ENCODE measurements at regions not wholly inside any gene's neighbourhood (a gene's known extent, or its start where the extent isn't known, plus 50 kb on each side); places are given as distances from the start of the nearest gene placed in this dataset.

GRCh38 chr3:159632128-159632527 is 356.5 kb upstream of the IL12A start:
- H3K9me3 Mint-ChIP-seq: no peaks in the 10 kb centered on the region
- TF ChIP-seq CTCF (IDR thresholded peaks at IDR 0.05): no peak
- no peak overlapping the region for H3K4me3 Mint-ChIP-seq
- intact Hi-C loops (cut with micrococcal nuclease): no loop called here
- no peak overlapping the region for H3K27ac Mint-ChIP-seq
- peaks cover 2% of the 10 kb centered on the region for H3K27me3 Mint-ChIP-seq
- ChIA-PET CTCF (no interaction called here), POLR2A (no interaction called here)
- no peaks in the 10 kb centered on the region for H3K36me3 Mint-ChIP-seq (ENCODE audit: low read depth)
- no peaks in the 10 kb centered on the region for H3K4me1 Mint-ChIP-seq (ENCODE audit: low read depth)
- DNase-seq (no peak), ATAC-seq (no peak)

- Mint-ChIP-seq H3K4me1 (ENCODE audit: low read depth) (no peaks in the 10 kb centered on the region), H3K36me3 (ENCODE audit: low read depth) (no peaks in the 10 kb centered on the region), H3K27ac (no peak overlapping the region), H3K27me3 (peaks cover 2% of the 10 kb centered on the region), H3K9me3 (no peaks in the 10 kb centered on the region), H3K4me3 (no peak overlapping the region)
- CTCF ChIA-PET: no interaction called here
- intact Hi-C loops (cut with micrococcal nuclease): no loop called here
- POLR2A ChIA-PET: no interaction called here
- DNase-seq: no peak
- ATAC-seq: no peak
- TF ChIP-seq CTCF (IDR thresholded peaks at IDR 0.05): no peak
These were observed 355.8 kb upstream of the IL12A start for GRCh38 chr3:159632851-159633250.

- no peak for ATAC-seq
- ChIA-PET POLR2A (no interaction called here), CTCF (no interaction called here)
- no peak overlapping the region for H3K27ac Mint-ChIP-seq
- H3K4me3 Mint-ChIP-seq: no peak overlapping the region
- H3K36me3 Mint-ChIP-seq (ENCODE audit: low read depth): no peaks in the 10 kb centered on the region
- no peak for TF ChIP-seq CTCF (IDR thresholded peaks at IDR 0.05)
- no peaks in the 10 kb centered on the region for H3K9me3 Mint-ChIP-seq
- no peaks in the 10 kb centered on the region for H3K4me1 Mint-ChIP-seq (ENCODE audit: low read depth)
- intact Hi-C loops (cut with micrococcal nuclease): no loop called here
- H3K27me3 Mint-ChIP-seq: peaks cover 2% of the 10 kb centered on the region
- DNase-seq: no peak
These were observed 354.2 kb upstream of the IL12A start for GRCh38 chr3:159634483-159634882.

- H3K36me3 Mint-ChIP-seq (ENCODE audit: low read depth): no peaks in the 10 kb centered on the region
- ChIA-PET POLR2A (no interaction called here), CTCF (no interaction called here)
- no peaks in the 10 kb centered on the region for H3K4me1 Mint-ChIP-seq (ENCODE audit: low read depth)
- ATAC-seq (no peak), DNase-seq (no peak)
- TF ChIP-seq CTCF (IDR thresholded peaks at IDR 0.05): no peak
- no peak overlapping the region for H3K27ac Mint-ChIP-seq
- H3K27me3 Mint-ChIP-seq: peaks cover 2% of the 10 kb centered on the region
- intact Hi-C loops (cut with micrococcal nuclease): no loop called here
- H3K4me3 Mint-ChIP-seq: no peak overlapping the region
- no peaks in the 10 kb centered on the region for H3K9me3 Mint-ChIP-seq
These were observed 353.5 kb upstream of the IL12A start for GRCh38 chr3:159635047-159635641.

- ChIA-PET POLR2A (no interaction called here), CTCF (no interaction called here)
- H3K27me3 Mint-ChIP-seq: peaks cover 2% of the 10 kb centered on the region
- DNase-seq (no peak), ATAC-seq (no peak)
- H3K27ac Mint-ChIP-seq: no peak overlapping the region
- no peak overlapping the region for H3K4me3 Mint-ChIP-seq
- intact Hi-C loops (cut with micrococcal nuclease): no loop called here
- no peaks in the 10 kb centered on the region for H3K36me3 Mint-ChIP-seq (ENCODE audit: low read depth)
- no peaks in the 10 kb centered on the region for H3K4me1 Mint-ChIP-seq (ENCODE audit: low read depth)
- TF ChIP-seq CTCF (IDR thresholded peaks at IDR 0.05): no peak
- H3K9me3 Mint-ChIP-seq: no peaks in the 10 kb centered on the region
These were observed 350.6 kb upstream of the IL12A start for GRCh38 chr3:159637883-159638542.
